ENCODE measurements at regions not wholly inside any gene's neighbourhood (a gene's known extent, or its start where the extent isn't known, plus 50 kb on each side); places are given as distances from the start of the nearest gene placed in this dataset.
"Not testable (repeated sequence)": the region's sequence is repeated elsewhere in the genome, so short reads cannot be mapped to it uniquely, and the experiment has no call there.

DNA sequence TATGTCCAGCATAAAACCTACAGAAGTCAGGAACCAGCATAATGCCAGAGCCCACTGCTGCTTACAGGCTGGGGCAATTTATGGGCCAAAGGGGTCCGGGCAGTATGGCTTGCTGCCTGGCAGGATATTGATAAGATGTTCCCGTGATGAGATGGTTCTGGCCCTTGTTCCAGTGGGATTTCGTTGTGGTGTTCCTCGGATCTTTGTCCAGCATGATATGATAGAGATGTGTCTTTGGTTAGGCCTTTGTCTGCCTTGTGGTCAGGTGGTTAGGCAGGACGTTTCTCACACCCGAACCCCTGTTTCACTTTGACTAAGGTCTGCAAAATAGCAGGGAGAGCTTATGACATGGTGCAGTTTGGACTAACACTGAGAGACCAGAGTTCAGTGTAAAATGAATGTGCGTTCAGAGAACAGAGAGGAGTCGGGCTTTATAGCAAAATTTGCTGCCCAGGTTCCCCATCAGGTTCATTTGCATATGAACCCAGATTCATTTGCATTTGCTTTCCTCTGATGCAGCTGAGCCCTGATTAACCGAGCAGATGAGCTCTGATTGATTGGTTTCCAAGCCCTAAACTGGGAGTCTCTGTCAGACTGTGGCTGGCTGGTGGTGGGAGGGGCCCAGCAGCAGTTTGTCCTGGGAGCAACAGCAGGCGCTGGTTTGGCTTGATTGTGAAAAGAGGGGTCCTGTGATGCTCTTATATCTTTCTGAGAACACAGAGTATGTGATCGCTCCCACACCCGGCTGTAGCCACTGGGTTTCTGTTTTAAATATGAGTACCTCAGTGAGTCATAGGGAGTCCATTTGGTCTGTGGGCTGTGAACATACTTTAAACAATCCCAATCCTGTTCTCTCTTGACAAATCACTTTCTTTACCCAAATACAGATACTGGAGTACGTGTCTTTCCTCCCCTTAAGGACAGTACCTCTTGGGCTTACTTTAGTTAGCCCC is 156.3 kb upstream of the PZP start:
- Histone ChIP-seq H3K4me3 (ENCODE audit: severe bottlenecking) (no peak overlapping the region), H3K36me3 (ENCODE audit: low read depth) (no peaks in the 10 kb centered on the region), H3K4me1 (ENCODE audit: insufficient read depth, poor library complexity, severe bottlenecking) (no peaks in the 10 kb centered on the region), H3K27ac (ENCODE audit: poor library complexity, severe bottlenecking) (no peak overlapping the region), H3K27me3 (ENCODE audit: insufficient read depth, poor library complexity, severe bottlenecking) (no peaks in the 10 kb centered on the region), H3K9me3 (ENCODE audit: severe bottlenecking) (no peaks in the 10 kb centered on the region)
- TF ChIP-seq, protein P1, sequence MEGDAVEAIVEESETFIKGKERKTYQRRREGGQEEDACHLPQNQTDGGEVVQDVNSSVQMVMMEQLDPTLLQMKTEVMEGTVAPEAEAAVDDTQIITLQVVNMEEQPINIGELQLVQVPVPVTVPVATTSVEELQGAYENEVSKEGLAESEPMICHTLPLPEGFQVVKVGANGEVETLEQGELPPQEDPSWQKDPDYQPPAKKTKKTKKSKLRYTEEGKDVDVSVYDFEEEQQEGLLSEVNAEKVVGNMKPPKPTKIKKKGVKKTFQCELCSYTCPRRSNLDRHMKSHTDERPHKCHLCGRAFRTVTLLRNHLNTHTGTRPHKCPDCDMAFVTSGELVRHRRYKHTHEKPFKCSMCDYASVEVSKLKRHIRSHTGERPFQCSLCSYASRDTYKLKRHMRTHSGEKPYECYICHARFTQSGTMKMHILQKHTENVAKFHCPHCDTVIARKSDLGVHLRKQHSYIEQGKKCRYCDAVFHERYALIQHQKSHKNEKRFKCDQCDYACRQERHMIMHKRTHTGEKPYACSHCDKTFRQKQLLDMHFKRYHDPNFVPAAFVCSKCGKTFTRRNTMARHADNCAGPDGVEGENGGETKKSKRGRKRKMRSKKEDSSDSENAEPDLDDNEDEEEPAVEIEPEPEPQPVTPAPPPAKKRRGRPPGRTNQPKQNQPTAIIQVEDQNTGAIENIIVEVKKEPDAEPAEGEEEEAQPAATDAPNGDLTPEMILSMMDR (IDR thresholded peaks at IDR 0.05; ENCODE audit: poor library complexity, severe bottlenecking): no peak
- no peak for DNase-seq (ENCODE audit: low spot score)
- ATAC-seq (ENCODE audit: low read depth): peak; percentile 90

DNA sequence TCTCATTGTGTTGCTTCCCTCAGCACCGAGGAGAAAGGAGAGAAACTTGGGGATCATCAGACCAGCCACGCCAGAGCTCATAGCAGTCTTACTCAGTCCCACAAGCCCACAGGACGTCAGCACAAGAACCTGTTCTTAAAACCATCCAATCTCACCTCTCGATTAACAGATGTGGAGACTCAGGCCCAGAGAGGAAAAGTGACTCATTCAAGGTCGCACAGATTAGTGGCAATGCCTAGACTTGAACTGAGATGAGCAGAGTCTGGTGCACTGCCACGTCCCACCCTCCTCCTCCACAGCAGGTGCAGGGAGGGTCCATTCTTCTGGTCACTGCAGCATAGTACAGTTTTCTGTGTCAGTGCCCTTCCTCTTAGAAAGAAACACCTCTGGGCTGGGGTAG is 154.9 kb upstream of the PZP start:
- H3K9me3 ChIP-seq (ENCODE audit: severe bottlenecking): no peaks in the 10 kb centered on the region
- H3K27me3 ChIP-seq (ENCODE audit: insufficient read depth, poor library complexity, severe bottlenecking): no peaks in the 10 kb centered on the region
- no peaks in the 10 kb centered on the region for H3K4me1 ChIP-seq (ENCODE audit: insufficient read depth, poor library complexity, severe bottlenecking)
- no peak overlapping the region for H3K4me3 ChIP-seq (ENCODE audit: severe bottlenecking)
- H3K36me3 ChIP-seq (ENCODE audit: low read depth): no peaks in the 10 kb centered on the region
- no peak overlapping the region for H3K27ac ChIP-seq (ENCODE audit: poor library complexity, severe bottlenecking)
- no peak for DNase-seq (ENCODE audit: low spot score)
- TF ChIP-seq, protein P1 (IDR thresholded peaks at IDR 0.05; ENCODE audit: poor library complexity, severe bottlenecking): no peak
- no peak for ATAC-seq (ENCODE audit: low read depth)

DNA sequence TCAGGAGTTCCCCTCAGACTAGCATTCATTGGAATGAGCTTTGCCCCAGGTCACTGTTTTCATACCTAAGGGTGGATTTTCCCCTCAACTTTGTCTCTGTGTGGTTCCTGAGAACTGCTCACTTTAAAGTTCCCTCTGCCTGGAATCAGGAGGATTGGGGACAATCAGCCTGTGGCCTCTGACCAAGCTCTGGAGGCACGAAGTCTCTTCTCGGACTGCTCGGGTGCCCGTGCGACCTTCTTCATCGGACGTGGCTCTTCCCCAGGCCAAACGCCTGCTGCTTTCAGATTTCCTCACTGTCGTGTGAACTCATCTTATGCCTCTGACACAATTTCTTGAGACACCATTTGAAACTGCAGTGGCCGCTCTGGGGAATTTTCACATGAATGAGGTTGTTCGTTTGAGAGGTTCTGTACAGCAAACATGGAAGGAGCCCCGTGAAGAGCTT is 153.7 kb upstream of the PZP start:
- DNase-seq (ENCODE audit: low spot score): no peak
- Histone ChIP-seq H3K4me3 (ENCODE audit: severe bottlenecking) (no peak overlapping the region), H3K27me3 (ENCODE audit: insufficient read depth, poor library complexity, severe bottlenecking) (no peaks in the 10 kb centered on the region), H3K4me1 (ENCODE audit: insufficient read depth, poor library complexity, severe bottlenecking) (no peaks in the 10 kb centered on the region), H3K9me3 (ENCODE audit: severe bottlenecking) (no peaks in the 10 kb centered on the region), H3K27ac (ENCODE audit: poor library complexity, severe bottlenecking) (no peak overlapping the region), H3K36me3 (ENCODE audit: low read depth) (no peaks in the 10 kb centered on the region)
- TF ChIP-seq, protein P1 (IDR thresholded peaks at IDR 0.05; ENCODE audit: poor library complexity, severe bottlenecking): no peak
- no peak for ATAC-seq (ENCODE audit: low read depth)

DNA sequence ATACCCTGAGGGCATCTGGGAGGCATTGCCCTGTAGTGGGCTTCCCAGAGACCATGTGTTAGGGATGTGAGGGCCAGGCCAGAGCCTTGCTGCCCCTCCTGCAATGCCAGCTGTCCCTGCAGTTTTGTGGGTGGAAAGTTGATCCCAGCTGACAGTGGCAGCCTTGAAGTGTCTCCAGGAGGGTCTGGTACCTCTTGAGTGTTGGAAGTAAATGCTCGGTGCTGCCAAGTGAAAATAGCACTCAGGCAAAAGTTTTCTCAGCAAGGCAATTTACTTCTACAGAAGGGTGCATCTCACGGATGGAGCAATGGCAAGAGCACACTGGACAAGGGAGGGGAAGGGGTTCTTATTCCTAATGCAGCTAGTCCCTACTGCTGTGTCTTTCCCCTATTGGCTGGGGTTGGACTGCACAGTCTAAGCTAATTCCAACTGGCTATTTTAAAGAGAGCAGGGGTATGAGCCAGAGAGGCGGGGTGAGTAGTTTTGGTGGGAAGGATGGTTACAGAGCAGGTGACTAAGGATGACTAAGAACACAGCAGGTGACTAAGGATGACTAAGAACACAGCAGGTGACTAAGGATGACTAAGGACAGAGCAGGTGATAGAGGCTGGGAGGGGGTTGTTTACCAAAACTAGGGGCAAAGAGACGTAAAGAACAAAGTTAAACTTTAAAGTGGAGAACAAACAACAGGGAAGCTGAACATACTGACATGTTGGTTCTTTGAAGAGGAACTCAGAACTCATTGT is 146.0 kb upstream of the PZP start:
- H3K36me3 ChIP-seq (ENCODE audit: low read depth); DNase-seq (ENCODE audit: low spot score); H3K27me3 ChIP-seq (ENCODE audit: insufficient read depth, poor library complexity, severe bottlenecking); H3K27ac ChIP-seq (ENCODE audit: poor library complexity, severe bottlenecking); H3K4me3 ChIP-seq (ENCODE audit: severe bottlenecking); ATAC-seq (ENCODE audit: low read depth); H3K4me1 ChIP-seq (ENCODE audit: insufficient read depth, poor library complexity, severe bottlenecking); H3K9me3 ChIP-seq (ENCODE audit: severe bottlenecking): not testable (repeated sequence)

DNA sequence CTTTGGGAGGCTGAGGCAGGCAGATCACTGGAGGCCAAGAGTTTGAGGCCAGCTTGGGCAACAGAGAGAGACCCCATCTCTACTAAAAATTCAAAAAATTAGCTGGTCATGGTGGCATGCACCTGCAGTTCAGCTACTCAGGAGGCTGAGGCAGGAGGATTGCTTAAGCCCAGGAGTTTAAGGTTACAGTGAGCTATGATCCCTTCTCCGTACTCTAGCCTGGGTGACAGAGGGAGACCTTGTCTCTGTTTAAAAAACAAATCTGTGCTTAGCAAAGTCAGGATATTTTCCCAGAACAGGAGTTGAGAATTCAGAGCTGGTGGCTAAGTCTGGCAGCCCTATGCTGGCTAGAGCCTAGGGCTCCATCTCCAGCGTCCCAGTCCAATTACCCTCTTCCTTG is 142.9 kb upstream of the PZP start:
- DNase-seq (ENCODE audit: low spot score) (no peak), ATAC-seq (ENCODE audit: low read depth) (no peak)
- no peak overlapping the region for H3K27ac ChIP-seq (ENCODE audit: poor library complexity, severe bottlenecking)
- peaks cover 10% of the 10 kb centered on the region for H3K4me1 ChIP-seq (ENCODE audit: insufficient read depth, poor library complexity, severe bottlenecking)
- TF ChIP-seq, protein P1 (IDR thresholded peaks at IDR 0.05; ENCODE audit: poor library complexity, severe bottlenecking): no peak
- H3K9me3 ChIP-seq (ENCODE audit: severe bottlenecking): no peaks in the 10 kb centered on the region
- H3K27me3 ChIP-seq (ENCODE audit: insufficient read depth, poor library complexity, severe bottlenecking): no peaks in the 10 kb centered on the region
- H3K36me3 ChIP-seq (ENCODE audit: low read depth): no peaks in the 10 kb centered on the region
- no peak overlapping the region for H3K4me3 ChIP-seq (ENCODE audit: severe bottlenecking)
